CD1c-positive myeloid dendritic cell (primary cell): ENCODE measurements at regions not wholly inside any gene's neighbourhood (a gene's known extent, or its start where the extent isn't known, plus 50 kb on each side); places are given as distances from the start of the nearest gene placed in this dataset.

ENCODE experiments used
- DNase-seq: peaks from one replicate; pipeline ENCODE4 v3.0.0-alpha.2; 2016; ENCODE audit errors: extremely low spot score

- DNase-seq: no peak
Observed at GRCh38 chr2:204108781-204109295, 172.3 kb downstream of the ICOS start.

- no peak for DNase-seq
Observed at GRCh38 chr2:204109681-204110080, 173.1 kb downstream of the ICOS start.

- peak; percentile 30 for DNase-seq
Observed at GRCh38 chr2:204110338-204110741, 173.8 kb downstream of the ICOS start.

GRCh38 chr2:204110751-204111516 is 174.4 kb downstream of the ICOS start:
- peak; percentile 2 for DNase-seq

- no peak for DNase-seq
Observed at GRCh38 chr2:204112084-204112770, 175.7 kb downstream of the ICOS start.

GRCh38 chr2:204114295-204115136 is 178.0 kb downstream of the ICOS start:
- DNase-seq: no peak

- no peak for DNase-seq
Observed at GRCh38 chr2:204115137-204116056, 178.8 kb downstream of the ICOS start.

GRCh38 chr2:204116159-204116792 is 179.7 kb downstream of the ICOS start:
- DNase-seq: no peak

- no peak for DNase-seq
Observed at GRCh38 chr2:204122425-204122824, 185.9 kb downstream of the ICOS start.

GRCh38 chr2:204124140-204124750 is 187.7 kb downstream of the ICOS start:
- DNase-seq: no peak

- no peak for DNase-seq
Observed at GRCh38 chr2:204126705-204127104, 190.1 kb downstream of the ICOS start.

GRCh38 chr2:204127238-204127637 is 190.7 kb downstream of the ICOS start:
- DNase-seq: no peak

- DNase-seq: no peak
Observed at GRCh38 chr2:204129591-204130294, 193.2 kb downstream of the ICOS start.

GRCh38 chr2:204131621-204132020 is 195.1 kb downstream of the ICOS start:
- no peak for DNase-seq

- no peak for DNase-seq
Observed at GRCh38 chr2:204133476-204133875, 196.9 kb downstream of the ICOS start.

- no peak for DNase-seq
Observed at GRCh38 chr2:204134421-204134820, 197.9 kb downstream of the ICOS start.

GRCh38 chr2:204135752-204136151 is 199.2 kb downstream of the ICOS start:
- no peak for DNase-seq

GRCh38 chr2:204138206-204138605 is 201.6 kb downstream of the ICOS start:
- DNase-seq: no peak

GRCh38 chr2:204140246-204140645 is 203.7 kb downstream of the ICOS start:
- DNase-seq: no peak
